ENCODE measurements at regions not wholly inside any gene's neighbourhood (a gene's known extent, or its start where the extent isn't known, plus 50 kb on each side); places are given as distances from the start of the nearest gene placed in this dataset.
"Not testable (repeated sequence)": the region's sequence is repeated elsewhere in the genome, so short reads cannot be mapped to it uniquely, and the experiment has no call there.

- Mint-ChIP-seq H3K27ac (ENCODE audit: unreplicated experiment) (no peak overlapping the region), H3K4me1 (ENCODE audit: low read depth, unreplicated experiment) (no peaks in the 10 kb centered on the region), H3K4me3 (ENCODE audit: low read depth, unreplicated experiment) (no peak overlapping the region), H3K27me3 (ENCODE audit: unreplicated experiment) (no peaks in the 10 kb centered on the region), H3K36me3 (ENCODE audit: insufficient read depth, unreplicated experiment) (no peaks in the 10 kb centered on the region), H3K9me3 (ENCODE audit: low read depth, unreplicated experiment) (no peaks in the 10 kb centered on the region)
- TF ChIP-seq, protein P1, sequence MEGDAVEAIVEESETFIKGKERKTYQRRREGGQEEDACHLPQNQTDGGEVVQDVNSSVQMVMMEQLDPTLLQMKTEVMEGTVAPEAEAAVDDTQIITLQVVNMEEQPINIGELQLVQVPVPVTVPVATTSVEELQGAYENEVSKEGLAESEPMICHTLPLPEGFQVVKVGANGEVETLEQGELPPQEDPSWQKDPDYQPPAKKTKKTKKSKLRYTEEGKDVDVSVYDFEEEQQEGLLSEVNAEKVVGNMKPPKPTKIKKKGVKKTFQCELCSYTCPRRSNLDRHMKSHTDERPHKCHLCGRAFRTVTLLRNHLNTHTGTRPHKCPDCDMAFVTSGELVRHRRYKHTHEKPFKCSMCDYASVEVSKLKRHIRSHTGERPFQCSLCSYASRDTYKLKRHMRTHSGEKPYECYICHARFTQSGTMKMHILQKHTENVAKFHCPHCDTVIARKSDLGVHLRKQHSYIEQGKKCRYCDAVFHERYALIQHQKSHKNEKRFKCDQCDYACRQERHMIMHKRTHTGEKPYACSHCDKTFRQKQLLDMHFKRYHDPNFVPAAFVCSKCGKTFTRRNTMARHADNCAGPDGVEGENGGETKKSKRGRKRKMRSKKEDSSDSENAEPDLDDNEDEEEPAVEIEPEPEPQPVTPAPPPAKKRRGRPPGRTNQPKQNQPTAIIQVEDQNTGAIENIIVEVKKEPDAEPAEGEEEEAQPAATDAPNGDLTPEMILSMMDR (IDR thresholded peaks at IDR 0.05; ENCODE audit: unreplicated experiment) = no peak
- DNase-seq = no peak
- BruUV-seq (replicated peaks) = no TSS peak
- intact Hi-C loops (cut with micrococcal nuclease; ENCODE audit: unreplicated experiment) = no loop called here
- CTCF ChIA-PET = no interaction called here
Measured at GRCh38 chr5:54385994-54386393, 69.5 kb upstream of the HSPB3 start.

- Mint-ChIP-seq H3K27ac (ENCODE audit: unreplicated experiment) (no peak overlapping the region), H3K27me3 (ENCODE audit: unreplicated experiment) (peaks cover 2% of the 10 kb centered on the region), H3K9me3 (ENCODE audit: low read depth, unreplicated experiment) (no peaks in the 10 kb centered on the region), H3K36me3 (ENCODE audit: insufficient read depth, unreplicated experiment) (no peaks in the 10 kb centered on the region), H3K4me1 (ENCODE audit: low read depth, unreplicated experiment) (no peaks in the 10 kb centered on the region), H3K4me3 (ENCODE audit: low read depth, unreplicated experiment) (no peak overlapping the region)
- CTCF ChIA-PET = no interaction called here
- BruUV-seq (replicated peaks) = no TSS peak
- intact Hi-C loops (cut with micrococcal nuclease; ENCODE audit: unreplicated experiment) = no loop called here
- no peak for DNase-seq
- TF ChIP-seq, protein P1 (IDR thresholded peaks at IDR 0.05; ENCODE audit: unreplicated experiment) = no peak
Measured at GRCh38 chr5:54384356-54384933, 71.1 kb upstream of the HSPB3 start.

- BruUV-seq (replicated peaks) = no TSS peak
- DNase-seq = no peak
- Mint-ChIP-seq H3K27ac (ENCODE audit: unreplicated experiment) (no peak overlapping the region), H3K36me3 (ENCODE audit: insufficient read depth, unreplicated experiment) (no peaks in the 10 kb centered on the region), H3K4me3 (ENCODE audit: low read depth, unreplicated experiment) (no peak overlapping the region), H3K9me3 (ENCODE audit: low read depth, unreplicated experiment) (no peaks in the 10 kb centered on the region), H3K27me3 (ENCODE audit: unreplicated experiment) (peaks cover 8% of the 10 kb centered on the region), H3K4me1 (ENCODE audit: low read depth, unreplicated experiment) (no peaks in the 10 kb centered on the region)
- intact Hi-C loops (cut with micrococcal nuclease; ENCODE audit: unreplicated experiment) = no loop called here
- CTCF ChIA-PET = interaction anchor here (1.0 kb wide), 1 partner anchor 483 kb away, joined by 3 read pairs; no protein-coding TSS in a partner anchor
- TF ChIP-seq, protein P1 (IDR thresholded peaks at IDR 0.05; ENCODE audit: unreplicated experiment) = no peak
Measured at GRCh38 chr5:54383941-54384340, 71.6 kb upstream of the HSPB3 start.

DNA sequence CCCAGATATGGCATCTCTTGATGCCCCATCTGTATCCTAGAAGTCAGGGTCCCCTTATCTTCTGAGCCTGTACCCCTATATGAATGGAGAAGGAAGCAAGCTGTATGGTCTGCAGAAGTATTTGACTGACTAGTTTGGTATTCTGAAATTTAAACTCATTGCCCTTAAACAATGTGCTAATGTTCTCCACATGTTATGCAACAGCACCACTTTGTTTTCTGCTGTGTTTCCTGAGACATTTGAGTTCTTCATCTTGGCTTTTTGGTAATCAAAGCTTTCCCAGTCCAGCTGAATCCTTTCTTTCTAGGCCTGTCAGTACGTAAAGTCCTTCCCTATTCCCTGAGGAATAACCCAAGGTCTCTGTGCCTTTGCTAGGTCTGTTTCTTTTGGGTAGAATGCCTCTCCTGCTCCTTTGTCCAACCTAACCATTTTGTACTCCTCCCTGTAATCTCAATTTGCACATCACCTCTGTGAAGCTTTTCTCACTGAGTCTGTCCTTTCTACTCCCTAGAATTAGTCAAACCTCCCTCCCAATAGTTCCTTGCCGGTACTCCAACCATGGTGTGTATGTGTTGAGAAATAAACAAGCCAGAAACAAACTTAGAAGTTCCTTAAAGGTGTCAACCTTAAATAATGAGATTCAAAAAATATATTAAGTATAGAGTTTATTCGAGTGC, 72.1 kb upstream of the HSPB3 start:
- DNase-seq = no peak
- CTCF ChIA-PET = interaction anchor here (0.6 to 1.0 kb wide), 2 partner anchors 9 to 484 kb away, joined by 3 to 4 read pairs; no protein-coding TSS in a partner anchor
- no TSS peak for BruUV-seq (replicated peaks)
- H3K27ac Mint-ChIP-seq (ENCODE audit: unreplicated experiment) = no peak overlapping the region
- TF ChIP-seq, protein P1 (IDR thresholded peaks at IDR 0.05; ENCODE audit: unreplicated experiment) = no peak
- no peak overlapping the region for H3K4me3 Mint-ChIP-seq (ENCODE audit: low read depth, unreplicated experiment)
- intact Hi-C loops (cut with micrococcal nuclease; ENCODE audit: unreplicated experiment) = no loop called here
- no peaks in the 10 kb centered on the region for H3K9me3 Mint-ChIP-seq (ENCODE audit: low read depth, unreplicated experiment)
- no peaks in the 10 kb centered on the region for H3K36me3 Mint-ChIP-seq (ENCODE audit: insufficient read depth, unreplicated experiment)
- no peaks in the 10 kb centered on the region for H3K4me1 Mint-ChIP-seq (ENCODE audit: low read depth, unreplicated experiment)
- peaks cover 13% of the 10 kb centered on the region for H3K27me3 Mint-ChIP-seq (ENCODE audit: unreplicated experiment)

DNA sequence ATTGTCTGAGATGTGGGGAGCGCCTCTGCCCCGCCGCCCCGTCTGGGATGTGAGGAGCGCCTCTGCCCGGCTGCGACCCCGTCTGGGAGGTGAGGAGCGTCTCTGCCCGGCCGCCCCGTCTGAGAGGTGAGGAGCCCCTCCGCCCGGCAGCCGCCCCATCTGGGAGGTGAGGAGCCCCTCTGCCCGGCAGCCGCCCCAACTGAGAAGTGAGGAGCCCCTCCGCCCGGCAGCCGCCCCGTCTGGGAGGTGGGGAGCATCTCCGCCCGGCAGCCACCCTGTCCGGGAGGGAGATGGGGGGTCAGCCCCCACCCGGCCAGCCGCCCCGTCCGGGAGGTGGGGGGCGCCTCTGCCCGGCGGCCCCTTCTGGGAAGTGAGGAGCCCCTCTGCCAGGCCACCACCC, 70.9 kb upstream of the ARL15 start:
- peaks cover 13% of the 10 kb centered on the region for H3K27me3 Mint-ChIP-seq (ENCODE audit: unreplicated experiment)
- H3K4me3 Mint-ChIP-seq (ENCODE audit: low read depth, unreplicated experiment); CTCF ChIA-PET; DNase-seq; H3K4me1 Mint-ChIP-seq (ENCODE audit: low read depth, unreplicated experiment); H3K36me3 Mint-ChIP-seq (ENCODE audit: insufficient read depth, unreplicated experiment); H3K27ac Mint-ChIP-seq (ENCODE audit: unreplicated experiment); intact Hi-C loops (cut with micrococcal nuclease; ENCODE audit: unreplicated experiment); BruUV-seq (replicated peaks); H3K9me3 Mint-ChIP-seq (ENCODE audit: low read depth, unreplicated experiment): not testable (repeated sequence)
